Keratinocyte (primary cell): ENCODE measurements at regions not wholly inside any gene's neighbourhood (a gene's known extent, or its start where the extent isn't known, plus 50 kb on each side); places are given as distances from the start of the nearest gene placed in this dataset.

Source experiments
- DNase-seq: peaks from one replicate; pipeline ENCODE4 v3.0.0-alpha.2; 2011; ENCODE audit warnings: low read depth, missing footprints, low spot score
- FAIRE-seq: peaks from 2 replicates; lab custom pipeline; 2011; peaks lifted over from hg19 to GRCh38; lab: Jason Lieb, UNC
- H2AFZ ChIP-seq: 2 replicates; pipeline ENCODE4 v1.6.0; 2012; ENCODE audit warnings: low read length, control low read depth, inconsistent platforms; ENCODE audit not compliant: control insufficient read depth
- H3K27ac ChIP-seq: 2 replicates; pipeline ENCODE4 v1.5.1; 2011; ENCODE audit warnings: low read length; ENCODE audit not compliant: control insufficient read depth, insufficient read depth
- H3K27me3 ChIP-seq: 3 replicates; pipeline ENCODE4 v1.6.0; 2011; ENCODE audit warnings: low read length; ENCODE audit not compliant: control insufficient read depth, insufficient read depth; ENCODE audit errors: extremely low read depth
- H3K36me3 ChIP-seq, 2 experiments: 2 replicates in 1 of 2; 3 replicates in 1 of 2; pipeline ENCODE4 v1.5.1; 2011; ENCODE audit warnings: low read length in 2 of 2, mild to moderate bottlenecking in 1 of 2; ENCODE audit not compliant: control insufficient read depth in 2 of 2, insufficient read depth in 2 of 2; ENCODE audit errors: extremely low read depth in 1 of 2
- H3K4me1 ChIP-seq: 3 replicates; pipeline ENCODE4 v1.5.1; 2011; ENCODE audit warnings: low read length; ENCODE audit not compliant: control insufficient read depth, insufficient read depth; ENCODE audit errors: extremely low read depth
- H3K4me2 ChIP-seq: 3 replicates; pipeline ENCODE4 v1.6.0; 2011; ENCODE audit warnings: low read depth, low read length; ENCODE audit not compliant: control insufficient read depth, insufficient read depth; ENCODE audit errors: extremely low read depth
- H3K4me3 ChIP-seq, 3 experiments: fragments of 200-600 bp in 1 of 3; sonication (generic) in 1 of 3; 2 replicates in 2 of 3; 3 replicates in 1 of 3; pipeline ENCODE4 v1.5.1; 2011 to 2016; ENCODE audit warnings: low read length in 3 of 3, mild to moderate bottlenecking in 3 of 3, control low read depth in 2 of 3, inconsistent platforms in 1 of 3, low read depth in 1 of 3, mixed read lengths in 1 of 3, mixed run types in 1 of 3, moderate library complexity in 1 of 3; ENCODE audit not compliant: control insufficient read depth in 2 of 3, insufficient read depth in 2 of 3; ENCODE audit errors: extremely low read depth in 1 of 3
- H3K79me2 ChIP-seq: 2 replicates; pipeline ENCODE4 v1.6.0; 2012; ENCODE audit warnings: low read length; ENCODE audit not compliant: control insufficient read depth, insufficient read depth
- H3K9ac ChIP-seq: 3 replicates; pipeline ENCODE4 v1.6.0; 2011; ENCODE audit warnings: low read length; ENCODE audit not compliant: control insufficient read depth, insufficient read depth; ENCODE audit errors: extremely low read depth
- H3K9me1 ChIP-seq: 3 replicates; pipeline ENCODE4 v1.6.0; 2011; ENCODE audit warnings: low read length; ENCODE audit not compliant: control insufficient read depth, insufficient read depth; ENCODE audit errors: extremely low read depth
- H3K9me3 ChIP-seq: 2 replicates; pipeline ENCODE4 v1.5.1; 2012; ENCODE audit warnings: low read depth, low read length; ENCODE audit not compliant: control insufficient read depth
- H4K20me1 ChIP-seq: 3 replicates; pipeline ENCODE4 v1.6.0; 2011; ENCODE audit warnings: low read length; ENCODE audit not compliant: control insufficient read depth, insufficient read depth; ENCODE audit errors: extremely low read depth
- CTCF ChIP-seq, 3 experiments: IDR thresholded peaks in 1 of 3; conservative IDR thresholded peaks in 1 of 3; optimal IDR thresholded peaks in 1 of 3; 2 replicates in 2 of 3; 3 replicates in 1 of 3; pipeline versions ENCODE3 to v1.5.1; 2011; ENCODE audit warnings: low read length in 3 of 3, mild to moderate bottlenecking in 3 of 3, moderate library complexity in 2 of 3, control low read depth in 1 of 3, inconsistent platforms in 1 of 3; ENCODE audit not compliant: insufficient read depth in 2 of 3; ENCODE audit errors: extremely low read depth in 1 of 3
- EZH2 ChIP-seq: IDR thresholded peaks from one replicate; pipeline ENCODE4 v1.6.1; 2012; ENCODE audit warnings: inconsistent platforms, mild to moderate bottlenecking, low read length, moderate library complexity
- dilution Hi-C: fragments of 300-500 bp; cut with MboI; formaldehyde crosslinking; loops from one replicate; pipeline ENCODE4 v1.7.0; 2020; ENCODE audit warnings: low sequenced_read_pairs; ENCODE audit not compliant: extremely low pct_ligation_motif_present

GRCh38 chr1:177755851-177756560, 213.9 kb downstream of the SEC16B start:
- Histone ChIP-seq H3K9me3 (no peaks in the 10 kb centered on the region), H3K79me2 (no peaks in the 10 kb centered on the region), H4K20me1 (no peaks in the 10 kb centered on the region), H3K27me3 (no peaks in the 10 kb centered on the region), H3K4me3 (no peak overlapping the region), H3K9me1 (no peaks in the 10 kb centered on the region), H3K27ac (no peak overlapping the region), H2AFZ (no peak overlapping the region), H3K4me1 (no peaks in the 10 kb centered on the region), H3K36me3 (no peaks in the 10 kb centered on the region), H3K9ac (no peak overlapping the region), H3K4me2 (no peak overlapping the region)
- dilution Hi-C loops, result no loop called here
- no peak for TF ChIP-seq CTCF (optimal IDR thresholded peaks at IDR 0.05 in 1 of 3, IDR thresholded peaks at IDR 0.05 in 1 of 3, conservative IDR thresholded peaks at IDR 0.05 in 1 of 3; ENCODE audit: extremely low read depth in 1 of 3, insufficient read depth in 2 of 3, low read length in 3 of 3)
- TF ChIP-seq EZH2, result no peak
- FAIRE-seq (no peak), DNase-seq (no peak)

- dilution Hi-C loops, result no loop called here
These were observed 215.3 kb downstream of the SEC16B start for GRCh38 chr1:177754603-177755002.

More at GRCh38 chr1:177754603-177755002, 215.3 kb downstream of the SEC16B start:
- Histone ChIP-seq H3K9me1 (no peaks in the 10 kb centered on the region), H3K4me1 (no peaks in the 10 kb centered on the region), H4K20me1 (no peaks in the 10 kb centered on the region), H3K79me2 (no peaks in the 10 kb centered on the region), H3K27me3 (no peaks in the 10 kb centered on the region), H3K27ac (no peak overlapping the region), H2AFZ (no peak overlapping the region), H3K36me3 (no peaks in the 10 kb centered on the region), H3K4me3 (no peak overlapping the region), H3K4me2 (no peak overlapping the region), H3K9me3 (no peaks in the 10 kb centered on the region), H3K9ac (no peak overlapping the region)
- TF ChIP-seq EZH2 (no peak), CTCF (optimal IDR thresholded peaks at IDR 0.05 in 1 of 3, IDR thresholded peaks at IDR 0.05 in 1 of 3, conservative IDR thresholded peaks at IDR 0.05 in 1 of 3; ENCODE audit: extremely low read depth in 1 of 3, insufficient read depth in 2 of 3, low read length in 3 of 3) (no peak)
- DNase-seq (no peak), FAIRE-seq (no peak)
